Adipocyte (in vitro differentiated cells): ENCODE measurements at regions not wholly inside any gene's neighbourhood (a gene's known extent, or its start where the extent isn't known, plus 50 kb on each side); places are given as distances from the start of the nearest gene placed in this dataset.

Source experiments
- DNase-seq: peaks from one replicate; pipeline ENCODE4 v3.0.0-alpha.2; 2015; ENCODE audit warnings: low read depth
- H3K27me3 ChIP-seq: replicated peaks from 2 replicates; pipeline ENCODE4 v1.7.0; 2013; ENCODE audit warnings: mild to moderate bottlenecking, low read length, moderate library complexity; ENCODE audit not compliant: control insufficient read depth, insufficient read depth
- H3K36me3 ChIP-seq: 2 replicates; pipeline ENCODE4 v1.7.0; 2013; ENCODE audit warnings: low read length, mild to moderate bottlenecking, moderate library complexity; ENCODE audit not compliant: control insufficient read depth, insufficient read depth, severe bottlenecking
- H3K4me1 ChIP-seq: 2 replicates; pipeline ENCODE4 v1.7.0; 2013; ENCODE audit warnings: mild to moderate bottlenecking, low read length, moderate library complexity; ENCODE audit not compliant: control insufficient read depth, insufficient read depth
- H3K4me3 ChIP-seq: 2 replicates; pipeline ENCODE4 v1.7.0; 2013; ENCODE audit warnings: mild to moderate bottlenecking, low read length, moderate library complexity
- H3K9ac ChIP-seq: 2 replicates; pipeline ENCODE4 v1.7.0; 2013; ENCODE audit warnings: mild to moderate bottlenecking, low read length, moderate library complexity
- H3K9me3 ChIP-seq: 2 replicates; pipeline ENCODE4 v1.7.0; 2013; ENCODE audit warnings: mild to moderate bottlenecking, low read length, moderate library complexity; ENCODE audit not compliant: control insufficient read depth

GRCh38 chr4:60759518-60760245 is 440.4 kb upstream of the ADGRL3 start:
- no peaks in the 10 kb centered on the region for H3K36me3 ChIP-seq
- no peak overlapping the region for H3K4me3 ChIP-seq
- no peaks in the 10 kb centered on the region for H3K27me3 ChIP-seq
- H3K4me1 ChIP-seq = peaks cover 5% of the 10 kb centered on the region
- H3K9me3 ChIP-seq = peaks cover 4% of the 10 kb centered on the region
- H3K9ac ChIP-seq = no peak overlapping the region
- no peak for DNase-seq

GRCh38 chr4:60780874-60781273 is 419.3 kb upstream of the ADGRL3 start:
- DNase-seq = peak; percentile 30
- H3K9ac ChIP-seq = no peak overlapping the region
- no peaks in the 10 kb centered on the region for H3K27me3 ChIP-seq
- H3K4me3 ChIP-seq = no peak overlapping the region
- H3K36me3 ChIP-seq = no peaks in the 10 kb centered on the region
- H3K4me1 ChIP-seq = no peaks in the 10 kb centered on the region
- no peaks in the 10 kb centered on the region for H3K9me3 ChIP-seq

- Histone ChIP-seq H3K4me3 (no peak overlapping the region), H3K9ac (no peak overlapping the region), H3K4me1 (no peaks in the 10 kb centered on the region), H3K9me3 (no peaks in the 10 kb centered on the region), H3K36me3 (no peaks in the 10 kb centered on the region), H3K27me3 (no peaks in the 10 kb centered on the region)
- DNase-seq = no peak
These were observed 409.5 kb upstream of the ADGRL3 start for GRCh38 chr4:60790608-60791007.

- no peak for DNase-seq
- no peaks in the 10 kb centered on the region for H3K27me3 ChIP-seq
These were observed 405.8 kb upstream of the ADGRL3 start for GRCh38 chr4:60794372-60794771.

GRCh38 chr4:60799214-60799613 is 400.9 kb upstream of the ADGRL3 start:
- H3K4me3 ChIP-seq = no peak overlapping the region
- H3K9ac ChIP-seq = no peak overlapping the region
- no peaks in the 10 kb centered on the region for H3K36me3 ChIP-seq
- H3K27me3 ChIP-seq = no peaks in the 10 kb centered on the region
- no peak for DNase-seq
- no peaks in the 10 kb centered on the region for H3K9me3 ChIP-seq
- H3K4me1 ChIP-seq = no peaks in the 10 kb centered on the region

More at GRCh38 chr4:60794372-60794771, 405.8 kb upstream of the ADGRL3 start:
- Histone ChIP-seq H3K9me3 (no peaks in the 10 kb centered on the region), H3K4me1 (no peaks in the 10 kb centered on the region), H3K36me3 (no peaks in the 10 kb centered on the region), H3K4me3 (no peak overlapping the region), H3K9ac (no peak overlapping the region)

GRCh38 chr4:60800701-60801100 is 399.4 kb upstream of the ADGRL3 start:
- Histone ChIP-seq H3K4me1 (no peaks in the 10 kb centered on the region), H3K36me3 (no peaks in the 10 kb centered on the region), H3K9me3 (no peaks in the 10 kb centered on the region), H3K27me3 (no peaks in the 10 kb centered on the region), H3K9ac (no peak overlapping the region), H3K4me3 (no peak overlapping the region)
- DNase-seq = no peak

- Histone ChIP-seq H3K9ac (no peak overlapping the region), H3K4me3 (no peak overlapping the region)
- DNase-seq = peak; percentile 78
These were observed 394.4 kb upstream of the ADGRL3 start for GRCh38 chr4:60805500-60806313.

GRCh38 chr4:60808726-60809485 is 391.2 kb upstream of the ADGRL3 start:
- no peaks in the 10 kb centered on the region for H3K27me3 ChIP-seq
- no peak overlapping the region for H3K9ac ChIP-seq
- no peak overlapping the region for H3K4me3 ChIP-seq
- no peaks in the 10 kb centered on the region for H3K9me3 ChIP-seq
- H3K4me1 ChIP-seq = no peaks in the 10 kb centered on the region
- no peak for DNase-seq
- H3K36me3 ChIP-seq = no peaks in the 10 kb centered on the region

More at GRCh38 chr4:60805500-60806313, 394.4 kb upstream of the ADGRL3 start:
- Histone ChIP-seq H3K27me3 (no peaks in the 10 kb centered on the region), H3K36me3 (no peaks in the 10 kb centered on the region), H3K4me1 (no peaks in the 10 kb centered on the region), H3K9me3 (no peaks in the 10 kb centered on the region)

GRCh38 chr4:60809486-60809800 is 390.7 kb upstream of the ADGRL3 start:
- Histone ChIP-seq H3K9me3 (no peaks in the 10 kb centered on the region), H3K27me3 (no peaks in the 10 kb centered on the region), H3K4me1 (no peaks in the 10 kb centered on the region), H3K36me3 (no peaks in the 10 kb centered on the region), H3K9ac (no peak overlapping the region), H3K4me3 (no peak overlapping the region)
- no peak for DNase-seq

GRCh38 chr4:60812811-60813210 is 387.3 kb upstream of the ADGRL3 start:
- H3K36me3 ChIP-seq = no peaks in the 10 kb centered on the region
- no peak overlapping the region for H3K9ac ChIP-seq
- peak; percentile 2 for DNase-seq
- H3K27me3 ChIP-seq = no peaks in the 10 kb centered on the region
- no peaks in the 10 kb centered on the region for H3K4me1 ChIP-seq
- no peak overlapping the region for H3K4me3 ChIP-seq
- H3K9me3 ChIP-seq = no peaks in the 10 kb centered on the region

- no peak for DNase-seq
- H3K36me3 ChIP-seq = no peaks in the 10 kb centered on the region
- H3K9ac ChIP-seq = no peak overlapping the region
- no peaks in the 10 kb centered on the region for H3K9me3 ChIP-seq
- H3K4me1 ChIP-seq = no peaks in the 10 kb centered on the region
- H3K27me3 ChIP-seq = no peaks in the 10 kb centered on the region
- no peak overlapping the region for H3K4me3 ChIP-seq
These were observed 385.6 kb upstream of the ADGRL3 start for GRCh38 chr4:60814549-60814948.
